HCT116 (cell line): ENCODE measurements at regions not wholly inside any gene's neighbourhood (a gene's known extent, or its start where the extent isn't known, plus 50 kb on each side); places are given as distances from the start of the nearest gene placed in this dataset.

Experiments used
- ATAC-seq: fragments of 200-7000 bp; cut with Tn5 transposase; 2 replicates; pipeline ENCODE4 v1.9.1; 2020; ENCODE audit warnings: mild to moderate bottlenecking, moderate library complexity
- BruUV-seq: library from RNA; stranded (reverse); fragments of 400-500 nt; replicated peaks from 2 replicates; lab custom pipeline; 2021; lab: Mats Ljungman, UMichigan
- CTCF ChIA-PET: fragments of 300-600 bp; sonication (Branson Sonifier 250); formaldehyde crosslinking; loops from one replicate; lab custom pipeline; 2021; ENCODE audit warnings: antibody characterized with exemption; lab: Charles Lee
- POLR2A ChIA-PET: fragments of 300-600, 350-600 bp; sonication (Branson Sonifier 250); formaldehyde crosslinking; loops from one replicate; lab custom pipeline; 2021; ENCODE audit warnings: antibody characterized with exemption; lab: Charles Lee
- RAD21 ChIA-PET, 2 experiments: fragments of 300-600 bp; sonication (Branson Sonifier 250); formaldehyde crosslinking; loops; one replicate each; lab custom pipeline; 2023; ENCODE audit warnings: low total read pairs in 2 of 2; ENCODE audit not compliant: uncharacterized antibody in 2 of 2, unreplicated experiment in 2 of 2, low non-redundant PET in 1 of 2; lab: Charles Lee
- DNase-seq: peaks from one replicate; pipeline ENCODE4 v3.0.0-alpha.2; 2010; ENCODE audit warnings: low read depth, low spot score
- H2AFZ ChIP-seq: fragments of 200-600 bp; shearing (Covaris generic), sonication (generic); 2 replicates; pipeline ENCODE4 v1.6.1; 2017; ENCODE audit warnings: low read depth, mixed run types, mixed read lengths, antibody characterized with exemption, low read length; ENCODE audit not compliant: poor library complexity, severe bottlenecking
- H3K27ac ChIP-seq: 2 replicates; pipeline ENCODE4 v1.5.1; 2012; ENCODE audit warnings: low read depth, low read length
- H3K27me3 ChIP-seq: fragments of 200-600 bp; sonication (generic); 2 replicates; pipeline ENCODE4 v1.6.1; 2016; ENCODE audit warnings: mixed run types, low read length, mixed read lengths; ENCODE audit not compliant: insufficient read depth
- H3K36me3 ChIP-seq, 2 experiments: fragments of 200-500 bp in 1 of 2; fragments of 200-600 bp in 1 of 2; sonication (Bioruptor generic) in 1 of 2; sonication (generic) in 1 of 2; 2 replicates each; pipeline versions ENCODE4 v1.5.1 to v1.6.1; 2014 to 2016; ENCODE audit warnings: low read length in 2 of 2, inconsistent platforms in 1 of 2, mixed read lengths in 1 of 2, mixed run types in 1 of 2; ENCODE audit not compliant: insufficient read depth in 2 of 2, control insufficient read depth in 1 of 2
- H3K4me1 ChIP-seq, 2 experiments: fragments of 200-600 bp in 1 of 2; sonication (generic) in 1 of 2; 2 replicates each; pipeline versions ENCODE4 v1.5.1 to v1.6.1; 2012 to 2017; ENCODE audit warnings: low read length in 2 of 2, inconsistent platforms in 1 of 2, mild to moderate bottlenecking in 1 of 2, mixed read lengths in 1 of 2, mixed run types in 1 of 2, moderate library complexity in 1 of 2; ENCODE audit not compliant: insufficient read depth in 2 of 2, control insufficient read depth in 1 of 2
- H3K4me2 ChIP-seq: fragments of 200-600 bp; sonication (generic); 2 replicates; pipeline ENCODE4 v1.6.1; 2017; ENCODE audit warnings: mixed run types, low read length, mixed read lengths
- H3K4me3 ChIP-seq, 2 experiments: fragments of 200-600 bp in 1 of 2; sonication (generic) in 1 of 2; replicated peaks in 1 of 2; 2 replicates each; pipeline ENCODE4 v1.5.1; 2011 to 2016; ENCODE audit warnings: low read length in 2 of 2, control low read depth in 1 of 2, low read depth in 1 of 2, mild to moderate bottlenecking in 1 of 2, mixed read lengths in 1 of 2, mixed run types in 1 of 2
- H3K79me2 ChIP-seq: fragments of 200-600 bp; sonication (generic); 2 replicates; pipeline ENCODE4 v1.6.1; 2017; ENCODE audit warnings: mild to moderate bottlenecking, mixed run types, low read length, moderate library complexity, mixed read lengths; ENCODE audit not compliant: insufficient read depth
- H3K9ac ChIP-seq: fragments of 200-600 bp; sonication (generic); 2 replicates; pipeline ENCODE4 v1.6.1; 2016; ENCODE audit warnings: low read length, mixed read lengths
- H3K9me2 ChIP-seq: fragments of 200-600 bp; sonication (generic), shearing (Covaris generic); 2 replicates; pipeline ENCODE4 v1.6.1; 2017; ENCODE audit warnings: mixed run types, mild to moderate bottlenecking, moderate library complexity; ENCODE audit not compliant: insufficient read depth
- H3K9me3 ChIP-seq, 2 experiments: fragments of 200-500 bp in 1 of 2; fragments of 200-600 bp in 1 of 2; sonication (Bioruptor generic) in 1 of 2; sonication (generic) in 1 of 2; 2 replicates each; pipeline ENCODE4 v1.6.1; 2014 to 2017; ENCODE audit warnings: low read length in 2 of 2, mixed read lengths in 2 of 2, inconsistent platforms in 1 of 2, low read depth in 1 of 2, mild to moderate bottlenecking in 1 of 2, mixed run types in 1 of 2, moderate library complexity in 1 of 2; ENCODE audit not compliant: control insufficient read depth in 1 of 2, insufficient read depth in 1 of 2
- H4K20me1 ChIP-seq: fragments of 200-600 bp; sonication (generic), shearing (Covaris generic); 2 replicates; pipeline ENCODE4 v1.6.1; 2017; ENCODE audit warnings: mixed run types, mild to moderate bottlenecking, moderate library complexity; ENCODE audit not compliant: insufficient read depth
- CEBPB ChIP-seq: IDR thresholded peaks from 2 replicates; pipeline ENCODE4 v1.6.1; 2012; ENCODE audit warnings: low read depth
- EGR1 ChIP-seq: IDR thresholded peaks from 2 replicates; pipeline ENCODE4 v1.6.1; 2012; ENCODE audit warnings: low read depth
- FOSL1 ChIP-seq: IDR thresholded peaks from 2 replicates; pipeline ENCODE4 v1.6.1; 2012; ENCODE audit warnings: low read depth
- JUND ChIP-seq: IDR thresholded peaks from 2 replicates; pipeline ENCODE4 v1.6.1; 2012
- MAX ChIP-seq: IDR thresholded peaks from 2 replicates; pipeline ENCODE4 v1.6.1; 2012
- POLR2AphosphoS5 ChIP-seq: IDR thresholded peaks from 2 replicates; pipeline ENCODE4 v1.6.1; 2011; ENCODE audit warnings: mild to moderate bottlenecking, low read depth, low read length, moderate library complexity
- RAD21 ChIP-seq: IDR thresholded peaks from 2 replicates; pipeline ENCODE4 v1.6.1; 2012; ENCODE audit warnings: low read depth, mild to moderate bottlenecking
- SRF ChIP-seq: IDR thresholded peaks from 2 replicates; pipeline ENCODE4 v1.6.1; 2012; ENCODE audit warnings: low read depth
- TCF7L2 ChIP-seq: IDR thresholded peaks from 2 replicates; pipeline ENCODE4 v1.7.0; 2011; ENCODE audit warnings: borderline replicate concordance, inconsistent platforms; ENCODE audit not compliant: insufficient read depth, insufficient read length; ENCODE audit errors: extremely low read depth
- YY1 ChIP-seq: IDR thresholded peaks from 2 replicates; pipeline ENCODE4 v1.6.1; 2011; ENCODE audit warnings: low read length, low read depth, moderate library complexity, mild to moderate bottlenecking; ENCODE audit not compliant: insufficient replicate concordance; ENCODE audit errors: extremely low read depth
- ZFX ChIP-seq: fragments of 450-650 bp; IDR thresholded peaks from 2 replicates; pipeline ENCODE4 v1.6.1; 2017
- ZNF274 ChIP-seq: fragments of 200-500 bp; sonication (Bioruptor generic); IDR thresholded peaks from 2 replicates; pipeline ENCODE4 v1.6.1; 2014; ENCODE audit warnings: mild to moderate bottlenecking, low read depth, low read length, inconsistent platforms
- intact Hi-C: fragments of 100-400 bp; cut with micrococcal nuclease; formaldehyde crosslinking; loops from 2 replicates; pipeline ENCODE4 v1.10.0; 2022
- TF ChIP-seq, protein P1 (sequence below): IDR thresholded peaks from 2 replicates; pipeline ENCODE4 v1.6.1; 2011; ENCODE audit warnings: mild to moderate bottlenecking, low read length, moderate library complexity; ENCODE audit not compliant: insufficient replicate concordance; ENCODE audit errors: extremely low read depth
- TF ChIP-seq, protein P2 (sequence below): IDR thresholded peaks from 2 replicates; pipeline ENCODE4 v1.6.1; 2012

DNA sequence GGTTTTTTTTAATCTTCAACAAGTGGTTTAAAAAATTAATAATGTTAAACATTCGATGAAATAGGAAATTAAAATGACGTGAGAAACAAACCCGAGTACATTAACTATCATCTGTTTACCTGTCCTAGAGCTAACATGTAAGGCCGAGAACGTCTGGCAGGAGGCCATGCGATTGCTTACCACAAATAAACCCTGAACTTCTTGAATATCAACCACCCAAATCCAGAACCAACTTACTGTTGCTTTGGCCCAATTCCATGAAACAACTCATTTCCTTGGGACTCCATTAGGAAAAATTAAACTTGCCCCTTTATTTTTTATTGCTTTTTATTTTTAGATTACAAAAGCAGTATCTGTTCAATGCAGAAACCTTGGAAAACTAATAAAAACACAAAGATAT, 228.9 kb upstream of the IRS2 start:
- Histone ChIP-seq H3K4me2 (no peak overlapping the region), H3K9me2 (no peaks in the 10 kb centered on the region), H3K36me3 (no peaks in the 10 kb centered on the region), H3K9me3 (no peaks in the 10 kb centered on the region), H3K4me3 (no peak overlapping the region), H3K27me3 (no peaks in the 10 kb centered on the region), H3K9ac (no peak overlapping the region), H2AFZ (peak overlapping the region; percentile 92), H3K27ac (no peak overlapping the region), H3K79me2 (no peaks in the 10 kb centered on the region), H4K20me1 (no peaks in the 10 kb centered on the region), H3K4me1 (peaks cover 26 to 67% of the 10 kb centered on the region in 2 experiments)
- DNase-seq (no peak), ATAC-seq (no peak)
- intact Hi-C loops = no loop called here
- RAD21 ChIA-PET = interaction anchor here in 1 of 2 experiments (0.7 kb wide), 1 partner anchor 587 kb away, joined by 3 read pairs; no protein-coding TSS in a partner anchor
- no TSS peak for BruUV-seq
- no peak for TF ChIP-seq SRF
- TF ChIP-seq, protein P1, sequence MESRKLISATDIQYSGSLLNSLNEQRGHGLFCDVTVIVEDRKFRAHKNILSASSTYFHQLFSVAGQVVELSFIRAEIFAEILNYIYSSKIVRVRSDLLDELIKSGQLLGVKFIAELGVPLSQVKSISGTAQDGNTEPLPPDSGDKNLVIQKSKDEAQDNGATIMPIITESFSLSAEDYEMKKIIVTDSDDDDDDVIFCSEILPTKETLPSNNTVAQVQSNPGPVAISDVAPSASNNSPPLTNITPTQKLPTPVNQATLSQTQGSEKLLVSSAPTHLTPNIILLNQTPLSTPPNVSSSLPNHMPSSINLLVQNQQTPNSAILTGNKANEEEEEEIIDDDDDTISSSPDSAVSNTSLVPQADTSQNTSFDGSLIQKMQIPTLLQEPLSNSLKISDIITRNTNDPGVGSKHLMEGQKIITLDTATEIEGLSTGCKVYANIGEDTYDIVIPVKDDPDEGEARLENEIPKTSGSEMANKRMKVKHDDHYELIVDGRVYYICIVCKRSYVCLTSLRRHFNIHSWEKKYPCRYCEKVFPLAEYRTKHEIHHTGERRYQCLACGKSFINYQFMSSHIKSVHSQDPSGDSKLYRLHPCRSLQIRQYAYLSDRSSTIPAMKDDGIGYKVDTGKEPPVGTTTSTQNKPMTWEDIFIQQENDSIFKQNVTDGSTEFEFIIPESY = no peak
- TF ChIP-seq MAX = no peak
- no peak for TF ChIP-seq POLR2AphosphoS5
- TF ChIP-seq FOSL1 = no peak
- no peak for TF ChIP-seq ZNF274
- TF ChIP-seq CEBPB = no peak
- no peak for TF ChIP-seq RAD21
- no peak for TF ChIP-seq EGR1
- no peak for TF ChIP-seq ZFX
- TF ChIP-seq, protein P2, sequence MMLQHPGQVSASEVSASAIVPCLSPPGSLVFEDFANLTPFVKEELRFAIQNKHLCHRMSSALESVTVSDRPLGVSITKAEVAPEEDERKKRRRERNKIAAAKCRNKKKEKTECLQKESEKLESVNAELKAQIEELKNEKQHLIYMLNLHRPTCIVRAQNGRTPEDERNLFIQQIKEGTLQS = no peak
- TF ChIP-seq YY1 = no peak
- no peak for TF ChIP-seq JUND
- no peak for TF ChIP-seq TCF7L2
- POLR2A ChIA-PET = no interaction called here
- CTCF ChIA-PET = no interaction called here
